KMS-11 (cell line): ENCODE measurements at regions not wholly inside any gene's neighbourhood (a gene's known extent, or its start where the extent isn't known, plus 50 kb on each side); places are given as distances from the start of the nearest gene placed in this dataset.

ENCODE experiments used
- H2AFZ ChIP-seq: fragments of 200-600 bp; sonication (generic); 2 replicates; pipeline ENCODE4 v1.6.1; 2016; ENCODE audit warnings: antibody characterized with exemption, mixed run types, low read depth
- H3K27ac ChIP-seq: fragments of 200-600 bp; sonication (generic); 2 replicates; pipeline ENCODE4 v1.6.1; 2016; ENCODE audit warnings: mild to moderate bottlenecking, mixed run types
- H3K27me3 ChIP-seq: fragments of 200-600 bp; sonication (generic); 2 replicates; pipeline ENCODE4 v1.6.1; 2017; ENCODE audit warnings: mild to moderate bottlenecking, low read depth, mixed run types, moderate library complexity; ENCODE audit not compliant: insufficient read depth
- H3K36me3 ChIP-seq: fragments of 200-600 bp; sonication (generic); 2 replicates; pipeline ENCODE4 v1.6.1; 2017; ENCODE audit warnings: mild to moderate bottlenecking, mixed run types; ENCODE audit not compliant: insufficient read depth
- H3K4me1 ChIP-seq: fragments of 200-600 bp; sonication (generic); 2 replicates; pipeline ENCODE4 v1.6.1; 2016; ENCODE audit warnings: mild to moderate bottlenecking, low read depth, mixed run types; ENCODE audit not compliant: poor library complexity, severe bottlenecking
- H3K4me2 ChIP-seq: fragments of 200-600 bp; sonication (generic); 2 replicates; pipeline ENCODE4 v1.7.0; 2016; ENCODE audit warnings: mild to moderate bottlenecking, mixed run types
- H3K4me3 ChIP-seq: fragments of 200-600 bp; sonication (generic); IDR thresholded peaks from 2 replicates; pipeline ENCODE4 v1.6.1; 2017; ENCODE audit warnings: low read depth, low read length, mixed read lengths; ENCODE audit not compliant: insufficient read depth
- H3K79me2 ChIP-seq: fragments of 200-600 bp; sonication (generic); 2 replicates; pipeline ENCODE4 v1.6.1; 2016; ENCODE audit warnings: low read depth, mixed run types; ENCODE audit not compliant: insufficient read depth
- H3K9ac ChIP-seq: fragments of 200-600 bp; sonication (generic); 2 replicates; pipeline ENCODE4 v1.6.1; 2016; ENCODE audit warnings: mild to moderate bottlenecking, mixed run types
- H4K20me1 ChIP-seq: fragments of 200-600 bp; sonication (generic); 2 replicates; pipeline ENCODE4 v1.6.1; 2016; ENCODE audit warnings: mild to moderate bottlenecking, mixed run types; ENCODE audit not compliant: insufficient read depth
- TF ChIP-seq, protein P1 (sequence below): fragments of 200-600 bp; sonication (generic); conservative IDR thresholded peaks from 2 replicates; pipeline ENCODE4 v1.6.1; 2017; ENCODE audit warnings: low read depth, mild to moderate bottlenecking, antibody characterized with exemption, low read length, moderate library complexity, mixed read lengths

DNA sequence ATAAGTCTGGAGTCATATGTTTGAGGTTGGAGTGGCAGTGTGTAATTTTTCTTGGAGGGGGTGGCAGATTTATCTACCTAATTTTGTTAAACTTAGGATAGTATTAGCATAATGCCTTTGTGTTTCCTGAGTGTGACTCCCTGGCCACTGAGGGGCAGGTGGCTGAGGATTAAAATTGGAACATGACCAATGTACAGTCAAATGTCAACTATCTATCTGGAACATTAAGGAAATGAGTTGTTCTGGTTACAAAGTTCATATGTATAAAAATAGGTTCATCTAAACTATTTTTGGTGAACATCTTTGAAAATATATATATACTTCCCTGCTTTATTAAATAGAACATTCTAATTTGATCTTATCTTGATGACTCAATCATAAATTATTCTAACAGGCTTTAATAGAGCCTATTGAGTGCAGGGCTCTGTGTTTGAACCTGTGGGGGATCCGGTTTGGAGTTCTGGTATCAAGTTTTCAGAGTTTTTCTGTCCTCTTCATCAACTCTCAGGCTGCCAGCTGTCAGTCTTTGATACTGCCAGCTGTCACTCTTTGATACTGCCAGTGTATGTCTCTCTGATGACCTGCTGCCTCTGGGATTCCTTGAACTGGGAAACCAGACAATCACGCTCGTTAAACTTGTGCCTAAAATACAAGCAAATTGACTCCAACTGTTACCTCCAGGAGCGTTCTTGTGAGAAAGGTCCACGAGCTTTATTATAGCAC lies 309.6 kb downstream of the METTL15 start:
- Histone ChIP-seq H3K27me3 (no peaks in the 10 kb centered on the region), H3K4me3 (no peak overlapping the region), H3K27ac (no peak overlapping the region), H3K9ac (no peak overlapping the region), H3K4me2 (no peak overlapping the region), H3K79me2 (no peaks in the 10 kb centered on the region), H3K36me3 (no peaks in the 10 kb centered on the region), H3K4me1 (no peaks in the 10 kb centered on the region), H2AFZ (no peak overlapping the region), H4K20me1 (no peaks in the 10 kb centered on the region)
- TF ChIP-seq, protein P1, sequence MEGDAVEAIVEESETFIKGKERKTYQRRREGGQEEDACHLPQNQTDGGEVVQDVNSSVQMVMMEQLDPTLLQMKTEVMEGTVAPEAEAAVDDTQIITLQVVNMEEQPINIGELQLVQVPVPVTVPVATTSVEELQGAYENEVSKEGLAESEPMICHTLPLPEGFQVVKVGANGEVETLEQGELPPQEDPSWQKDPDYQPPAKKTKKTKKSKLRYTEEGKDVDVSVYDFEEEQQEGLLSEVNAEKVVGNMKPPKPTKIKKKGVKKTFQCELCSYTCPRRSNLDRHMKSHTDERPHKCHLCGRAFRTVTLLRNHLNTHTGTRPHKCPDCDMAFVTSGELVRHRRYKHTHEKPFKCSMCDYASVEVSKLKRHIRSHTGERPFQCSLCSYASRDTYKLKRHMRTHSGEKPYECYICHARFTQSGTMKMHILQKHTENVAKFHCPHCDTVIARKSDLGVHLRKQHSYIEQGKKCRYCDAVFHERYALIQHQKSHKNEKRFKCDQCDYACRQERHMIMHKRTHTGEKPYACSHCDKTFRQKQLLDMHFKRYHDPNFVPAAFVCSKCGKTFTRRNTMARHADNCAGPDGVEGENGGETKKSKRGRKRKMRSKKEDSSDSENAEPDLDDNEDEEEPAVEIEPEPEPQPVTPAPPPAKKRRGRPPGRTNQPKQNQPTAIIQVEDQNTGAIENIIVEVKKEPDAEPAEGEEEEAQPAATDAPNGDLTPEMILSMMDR: no peak

DNA sequence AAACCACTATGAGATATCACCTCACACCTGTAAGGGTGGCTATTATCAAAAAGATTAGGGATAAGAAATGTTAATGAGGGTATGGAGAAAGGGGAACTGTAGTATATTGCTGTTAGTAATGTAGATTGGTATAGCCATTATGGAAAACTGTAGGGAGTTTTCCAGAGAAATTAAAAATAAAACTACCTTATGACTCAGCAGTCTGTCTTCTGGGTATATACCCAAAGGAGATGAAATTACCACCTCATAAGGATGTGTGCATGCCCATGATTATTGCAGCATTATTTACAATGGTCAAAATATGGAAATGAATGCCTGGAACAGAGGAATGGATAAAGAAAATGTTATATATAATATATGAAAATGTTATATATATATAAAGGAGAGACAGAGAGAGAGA lies 303.8 kb downstream of the METTL15 start:
- Histone ChIP-seq H2AFZ (no peak overlapping the region), H3K4me2 (no peak overlapping the region), H3K36me3 (no peaks in the 10 kb centered on the region), H3K27ac (no peak overlapping the region), H4K20me1 (no peaks in the 10 kb centered on the region), H3K4me1 (no peaks in the 10 kb centered on the region), H3K27me3 (no peaks in the 10 kb centered on the region), H3K79me2 (no peaks in the 10 kb centered on the region), H3K4me3 (no peak overlapping the region), H3K9ac (no peak overlapping the region)
- TF ChIP-seq, protein P1: no peak

DNA sequence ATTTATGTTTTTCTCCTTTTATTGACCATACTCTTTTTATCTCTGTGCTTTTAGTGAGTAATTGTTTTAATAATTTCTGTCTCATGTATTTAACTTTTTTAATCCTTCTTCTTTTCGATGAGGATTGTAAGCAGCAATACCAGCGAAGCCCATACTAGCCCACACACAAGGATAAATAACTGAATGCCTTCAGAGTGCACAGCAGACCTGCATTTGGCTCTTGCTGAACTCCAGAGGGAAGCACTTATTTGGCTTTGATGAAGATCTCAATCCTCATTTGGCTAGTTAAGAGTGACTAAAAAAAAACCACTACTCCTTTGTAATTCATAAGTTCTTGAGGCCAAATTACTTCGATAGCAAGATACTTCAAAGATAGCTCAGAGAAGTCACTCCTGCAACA lies 293.3 kb downstream of the METTL15 start:
- no peak overlapping the region for H3K9ac ChIP-seq
- H3K79me2 ChIP-seq: no peaks in the 10 kb centered on the region
- no peak overlapping the region for H3K4me2 ChIP-seq
- H3K4me3 ChIP-seq: no peak overlapping the region
- no peaks in the 10 kb centered on the region for H3K36me3 ChIP-seq
- no peaks in the 10 kb centered on the region for H4K20me1 ChIP-seq
- no peaks in the 10 kb centered on the region for H3K4me1 ChIP-seq
- no peak overlapping the region for H2AFZ ChIP-seq
- TF ChIP-seq, protein P1: no peak
- H3K27me3 ChIP-seq: no peaks in the 10 kb centered on the region
- H3K27ac ChIP-seq: no peak overlapping the region; the same call in 1 of the 2 replicates

DNA sequence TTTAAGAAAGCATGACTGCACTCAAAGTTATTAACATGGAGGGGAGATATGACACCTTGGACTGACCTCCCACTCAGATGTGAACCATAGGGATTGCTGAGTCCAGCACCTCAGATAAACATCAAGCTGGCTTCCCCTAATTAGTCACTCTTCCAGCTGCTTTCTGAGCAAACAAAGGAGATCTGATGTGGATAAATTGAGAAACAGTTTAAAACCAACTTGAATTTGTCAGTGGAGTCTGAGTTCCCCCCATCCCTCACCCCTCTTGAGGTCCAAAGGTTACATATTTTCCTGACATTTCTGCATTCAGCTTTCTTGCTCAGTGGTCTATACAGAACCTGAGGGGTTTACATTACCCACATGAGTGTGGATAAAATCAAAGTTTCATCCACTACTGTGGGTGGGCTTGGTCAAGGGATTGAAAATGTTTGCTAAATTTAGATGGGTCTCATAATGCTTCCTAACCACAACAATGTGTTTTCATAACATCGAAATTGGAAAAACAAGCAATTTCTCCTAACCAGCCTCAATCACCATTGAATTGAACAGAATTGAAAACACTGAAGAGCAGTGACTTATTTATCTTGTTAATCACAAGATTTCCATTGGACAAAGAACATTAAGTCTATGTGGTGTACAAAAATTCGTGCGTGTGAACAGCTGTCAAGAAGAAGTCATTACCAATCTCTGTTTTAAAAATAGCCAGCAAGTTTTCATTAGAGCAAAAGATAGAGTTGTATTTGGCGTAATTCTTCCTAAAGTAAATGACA lies 292.3 kb downstream of the METTL15 start:
- no peaks in the 10 kb centered on the region for H4K20me1 ChIP-seq
- H3K27ac ChIP-seq: no peak overlapping the region
- H3K27me3 ChIP-seq: no peaks in the 10 kb centered on the region
- no peaks in the 10 kb centered on the region for H3K79me2 ChIP-seq
- no peak overlapping the region for H3K9ac ChIP-seq
- H2AFZ ChIP-seq: no peak overlapping the region
- no peaks in the 10 kb centered on the region for H3K36me3 ChIP-seq
- H3K4me1 ChIP-seq: no peaks in the 10 kb centered on the region
- no peak overlapping the region for H3K4me3 ChIP-seq
- no peak overlapping the region for H3K4me2 ChIP-seq
- TF ChIP-seq, protein P1: no peak
